ENCODE measurements at regions not wholly inside any gene's neighbourhood (a gene's known extent, or its start where the extent isn't known, plus 50 kb on each side); places are given as distances from the start of the nearest gene placed in this dataset.
"Not testable (repeated sequence)": the region's sequence is repeated elsewhere in the genome, so short reads cannot be mapped to it uniquely, and the experiment has no call there.

- not testable (repeated sequence) for H3K9me3 Mint-ChIP-seq; H3K4me1 Mint-ChIP-seq; H3K36me3 ChIP-seq (ENCODE audit: control insufficient read depth, insufficient read depth, low read length); H3K36me3 Mint-ChIP-seq (ENCODE audit: low read depth); H3K4me3 Mint-ChIP-seq; H3K9ac ChIP-seq (ENCODE audit: extremely low read depth, low read length, poor library complexity, severe bottlenecking); H3K27ac Mint-ChIP-seq; H3K9me3 ChIP-seq (ENCODE audit: control insufficient read depth, low read length); H3K4me1 ChIP-seq (ENCODE audit: control insufficient read depth, insufficient read depth, low read length); H3K27me3 Mint-ChIP-seq (ENCODE audit: insufficient read depth); H3K27me3 ChIP-seq (ENCODE audit: control insufficient read depth, insufficient read depth, low read length, poor library complexity, severe bottlenecking); DNase-seq; H3K27ac ChIP-seq (ENCODE audit: low read depth, low read length); H3K4me3 ChIP-seq (ENCODE audit: low read length)
- WGBS, 2 experiments (ENCODE audit: insufficient coverage in 1 of 2, insufficient read length in 1 of 2), result 85% methylated on average over 5 of the region's 14 CpGs; no CpG with 5 or more reads in 1 of the 2 experiments
Observed at GRCh38 chr2:89537862-89538261, 846.4 kb downstream of the RPIA start.

GRCh38 chr2:89544110-89544509 is 852.6 kb downstream of the RPIA start:
- not testable (repeated sequence) for H3K27ac Mint-ChIP-seq; H3K27me3 ChIP-seq (ENCODE audit: control insufficient read depth, insufficient read depth, low read length, poor library complexity, severe bottlenecking); DNase-seq; H3K4me1 Mint-ChIP-seq; H3K27ac ChIP-seq (ENCODE audit: low read depth, low read length); H3K4me3 Mint-ChIP-seq; H3K9me3 ChIP-seq (ENCODE audit: control insufficient read depth, low read length); H3K4me1 ChIP-seq (ENCODE audit: control insufficient read depth, insufficient read depth, low read length); H3K4me3 ChIP-seq (ENCODE audit: low read length); H3K9me3 Mint-ChIP-seq; H3K36me3 Mint-ChIP-seq (ENCODE audit: low read depth); H3K36me3 ChIP-seq (ENCODE audit: control insufficient read depth, insufficient read depth, low read length); H3K9ac ChIP-seq (ENCODE audit: extremely low read depth, low read length, poor library complexity, severe bottlenecking); H3K27me3 Mint-ChIP-seq (ENCODE audit: insufficient read depth)
- no CpG with 5 or more reads among the region's 8 CpGs for WGBS, 2 experiments (ENCODE audit: insufficient coverage in 1 of 2, insufficient read length in 1 of 2)

- not testable (repeated sequence) for H3K4me3 Mint-ChIP-seq; H3K36me3 ChIP-seq (ENCODE audit: control insufficient read depth, insufficient read depth, low read length); H3K27ac Mint-ChIP-seq; H3K4me3 ChIP-seq (ENCODE audit: low read length); H3K27me3 Mint-ChIP-seq (ENCODE audit: insufficient read depth); H3K27ac ChIP-seq (ENCODE audit: low read depth, low read length); H3K4me1 Mint-ChIP-seq; H3K36me3 Mint-ChIP-seq (ENCODE audit: low read depth); H3K9me3 Mint-ChIP-seq; H3K9me3 ChIP-seq (ENCODE audit: control insufficient read depth, low read length); H3K27me3 ChIP-seq (ENCODE audit: control insufficient read depth, insufficient read depth, low read length, poor library complexity, severe bottlenecking); DNase-seq; H3K4me1 ChIP-seq (ENCODE audit: control insufficient read depth, insufficient read depth, low read length); H3K9ac ChIP-seq (ENCODE audit: extremely low read depth, low read length, poor library complexity, severe bottlenecking)
- WGBS, 2 experiments (ENCODE audit: insufficient coverage in 1 of 2, insufficient read length in 1 of 2), result 96% methylated on average over 4 of the region's 8 CpGs; no CpG with 5 or more reads in 1 of the 2 experiments
Observed at GRCh38 chr2:89579154-89579553, 887.7 kb downstream of the RPIA start.

GRCh38 chr2:89582816-89583215 is 891.3 kb downstream of the RPIA start:
- H3K4me1 ChIP-seq (ENCODE audit: control insufficient read depth, insufficient read depth, low read length); H3K27me3 ChIP-seq (ENCODE audit: control insufficient read depth, insufficient read depth, low read length, poor library complexity, severe bottlenecking); H3K4me1 Mint-ChIP-seq; H3K4me3 ChIP-seq (ENCODE audit: low read length); H3K9me3 ChIP-seq (ENCODE audit: control insufficient read depth, low read length); H3K36me3 ChIP-seq (ENCODE audit: control insufficient read depth, insufficient read depth, low read length); H3K9ac ChIP-seq (ENCODE audit: extremely low read depth, low read length, poor library complexity, severe bottlenecking); H3K27ac ChIP-seq (ENCODE audit: low read depth, low read length); H3K36me3 Mint-ChIP-seq (ENCODE audit: low read depth); H3K9me3 Mint-ChIP-seq; H3K27ac Mint-ChIP-seq; H3K27me3 Mint-ChIP-seq (ENCODE audit: insufficient read depth); H3K4me3 Mint-ChIP-seq; DNase-seq: not testable (repeated sequence)
- no CpG with 5 or more reads among the region's 17 CpGs for WGBS, 2 experiments (ENCODE audit: insufficient coverage in 1 of 2, insufficient read length in 1 of 2)

GRCh38 chr2:89584046-89584445 is 892.6 kb downstream of the RPIA start:
- not testable (repeated sequence) for H3K4me1 Mint-ChIP-seq; H3K27me3 Mint-ChIP-seq (ENCODE audit: insufficient read depth); H3K4me3 ChIP-seq (ENCODE audit: low read length); H3K9me3 ChIP-seq (ENCODE audit: control insufficient read depth, low read length); H3K27ac ChIP-seq (ENCODE audit: low read depth, low read length); H3K4me3 Mint-ChIP-seq; H3K9me3 Mint-ChIP-seq; H3K27me3 ChIP-seq (ENCODE audit: control insufficient read depth, insufficient read depth, low read length, poor library complexity, severe bottlenecking); H3K36me3 ChIP-seq (ENCODE audit: control insufficient read depth, insufficient read depth, low read length); H3K36me3 Mint-ChIP-seq (ENCODE audit: low read depth); H3K9ac ChIP-seq (ENCODE audit: extremely low read depth, low read length, poor library complexity, severe bottlenecking); DNase-seq; H3K4me1 ChIP-seq (ENCODE audit: control insufficient read depth, insufficient read depth, low read length); H3K27ac Mint-ChIP-seq
- 79% methylated on average over 6 of the region's 14 CpGs; no CpG with 5 or more reads in 1 of the 2 experiments for WGBS, 2 experiments (ENCODE audit: insufficient coverage in 1 of 2, insufficient read length in 1 of 2)

GRCh38 chr2:89584868-89585557 is 893.5 kb downstream of the RPIA start:
- H3K27me3 ChIP-seq (ENCODE audit: control insufficient read depth, insufficient read depth, low read length, poor library complexity, severe bottlenecking); H3K27me3 Mint-ChIP-seq (ENCODE audit: insufficient read depth); H3K36me3 Mint-ChIP-seq (ENCODE audit: low read depth); H3K4me1 Mint-ChIP-seq; DNase-seq; H3K4me3 Mint-ChIP-seq; H3K27ac Mint-ChIP-seq; H3K36me3 ChIP-seq (ENCODE audit: control insufficient read depth, insufficient read depth, low read length); H3K27ac ChIP-seq (ENCODE audit: low read depth, low read length); H3K4me3 ChIP-seq (ENCODE audit: low read length); H3K9me3 Mint-ChIP-seq; H3K4me1 ChIP-seq (ENCODE audit: control insufficient read depth, insufficient read depth, low read length); H3K9me3 ChIP-seq (ENCODE audit: control insufficient read depth, low read length); H3K9ac ChIP-seq (ENCODE audit: extremely low read depth, low read length, poor library complexity, severe bottlenecking): not testable (repeated sequence)
- 17% methylated on average over 6 of the region's 21 CpGs; no CpG with 5 or more reads in 1 of the 2 experiments for WGBS, 2 experiments (ENCODE audit: insufficient coverage in 1 of 2, insufficient read length in 1 of 2)

GRCh38 chr2:89585558-89585920 is 894.1 kb downstream of the RPIA start:
- not testable (repeated sequence) for H3K27me3 ChIP-seq (ENCODE audit: control insufficient read depth, insufficient read depth, low read length, poor library complexity, severe bottlenecking); H3K4me1 Mint-ChIP-seq; H3K27ac Mint-ChIP-seq; H3K9me3 Mint-ChIP-seq; H3K4me3 Mint-ChIP-seq; H3K4me3 ChIP-seq (ENCODE audit: low read length); H3K9me3 ChIP-seq (ENCODE audit: control insufficient read depth, low read length); H3K36me3 Mint-ChIP-seq (ENCODE audit: low read depth); H3K4me1 ChIP-seq (ENCODE audit: control insufficient read depth, insufficient read depth, low read length); H3K27me3 Mint-ChIP-seq (ENCODE audit: insufficient read depth); H3K27ac ChIP-seq (ENCODE audit: low read depth, low read length); DNase-seq; H3K36me3 ChIP-seq (ENCODE audit: control insufficient read depth, insufficient read depth, low read length); H3K9ac ChIP-seq (ENCODE audit: extremely low read depth, low read length, poor library complexity, severe bottlenecking)
- 11 to 46% methylated on average over 13 to 23 of the region's 34 CpGs for WGBS, 2 experiments (ENCODE audit: insufficient coverage in 1 of 2, insufficient read length in 1 of 2)
